Pancreas (tissue), 10 donors: ENCODE measurements at regions not wholly inside any gene's neighbourhood (a gene's known extent, or its start where the extent isn't known, plus 50 kb on each side); places are given as distances from the start of the nearest gene placed in this dataset.
"Not testable (repeated sequence)": the region's sequence is repeated elsewhere in the genome, so short reads cannot be mapped to it uniquely, and the experiment has no call there.

ENCODE experiments used
- ATAC-seq, 4 donors: fragments of 200-7000 bp; cut with Tn5 transposase; one replicate each; pipeline versions ENCODE4 v1.8.0 to v1.9.1; 2020; ENCODE audit warnings: mild to moderate bottlenecking in 4 of 4, moderate library complexity in 4 of 4
- DNase-seq, 6 donors: peaks; one replicate each; pipeline ENCODE4 v3.0.0-alpha.2; 2020
- FAIRE-seq: peaks from 2 replicates; lab custom pipeline; 2012; peaks lifted over from hg19 to GRCh38; lab: Jason Lieb, UNC
- H3K27ac ChIP-seq, 4 donors: fragments of 200-600 bp; sonication (generic); 1 replicate in 3 of 4; 2 replicates in 1 of 4; pipeline versions ENCODE4 v1.5.0 to v1.8.0; 2020
- H3K27me3 ChIP-seq, 4 donors: fragments of 200-600 bp; one replicate each; pipeline ENCODE4 v1.8.0; 2021
- H3K36me3 ChIP-seq, 3 donors: fragments of 200-600 bp; sonication (generic) in 1 of 3; one replicate each; pipeline versions ENCODE4 v1.5.0 to v1.8.0; 2020 to 2021
- H3K4me1 ChIP-seq, 3 donors: fragments of 200-600 bp; one replicate each; pipeline ENCODE4 v1.8.0; 2021
- H3K4me3 ChIP-seq, 4 donors: fragments of 200-600 bp; sonication (generic) in 2 of 4; one replicate each; pipeline versions ENCODE4 v1.5.0 to v1.8.0; 2020 to 2021
- H3K9me3 ChIP-seq, 4 donors: fragments of 200-600 bp; one replicate each; pipeline ENCODE4 v1.8.0; 2021
- WGBS, 2 donors: extraction: QIAGEN DNeasy Blood & Tissue Kit; methylation state at CpG; one replicate each; pipeline ENCODE4 v1.1.7; 2013; 5-methylcytosine and 5-hydroxymethylcytosine counted together
- intact Hi-C, 3 donors: fragments of 100-400 bp; cut with DNase I; formaldehyde crosslinking; loops; one replicate each; pipeline versions ENCODE4 v1.11.1 to v1.14.2; 2022
- TF ChIP-seq, protein P1 (sequence below), 4 donors: fragments of 200-600 bp; sonication (generic) in 3 of 4; IDR thresholded peaks; one replicate each; pipeline versions ENCODE4 v1.5.0 to v1.8.0; 2021; ENCODE audit warnings: antibody characterized with exemption in 4 of 4
- donor health status: healthy with polysubstance abuse.
- donor health status: DM: no; HTN: no; CAD: no; lungs with moderate emphysema.
- donor health status: DM: no; HTN: no; CAD: no.
- donor health status: control.
- donor health status: control.
- donor health status: Bipolar disorder and iron deficiency.
- donor health status: DM: yes; HTN: yes; CAD: no.
- donor health status: DM: no; HTN: no; CAD: no.
- donor health status: DM: no; HTN: no; CAD: no.
- donor health status: DM: yes; HTN: yes; CAD: no.

DNA sequence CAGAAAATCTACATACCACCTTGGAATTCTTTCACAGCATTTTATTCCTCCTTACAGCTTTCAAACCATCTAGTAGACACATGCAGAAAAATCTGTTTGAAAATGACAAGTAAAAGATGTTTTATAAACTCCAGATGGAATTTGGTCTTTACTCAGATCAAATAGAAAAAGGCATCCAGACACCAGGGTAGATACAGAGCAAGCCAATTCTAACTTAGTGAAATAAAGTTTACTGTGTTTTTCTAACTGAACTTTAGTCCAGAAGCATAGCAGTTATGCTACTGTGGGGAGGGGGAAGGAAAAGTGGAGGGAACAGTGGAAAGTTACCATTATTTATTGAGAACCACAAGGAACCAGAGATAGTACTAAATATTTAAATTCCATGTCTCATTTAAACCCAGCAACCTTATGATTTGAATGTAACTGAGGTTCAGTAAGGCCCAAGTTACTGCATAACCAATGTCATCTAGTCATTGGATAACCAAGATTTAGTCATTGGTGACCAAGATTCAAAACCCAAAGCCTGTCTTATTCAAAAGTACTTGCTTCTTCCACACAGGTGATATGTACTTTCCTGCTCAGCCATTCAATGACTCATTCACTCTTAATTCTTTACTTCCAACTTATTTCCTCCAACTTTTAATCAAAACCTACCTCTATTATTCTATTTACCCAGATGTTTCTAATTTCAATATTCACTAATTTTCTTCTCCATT is 57.7 kb downstream of the RAD51AP2 start:
- FAIRE-seq (no peak), DNase-seq (no peak), ATAC-seq (no peak)
- Histone ChIP-seq H3K4me1 (no peaks in the 10 kb centered on the region), H3K9me3 (no peaks in the 10 kb centered on the region), H3K27ac (no peak overlapping the region), H3K4me3 (no peak overlapping the region), H3K36me3 (no peaks in the 10 kb centered on the region), H3K27me3 (peaks cover 0 to 4% (median 0%) of the 10 kb centered on the region in 4 donors)
- intact Hi-C loops: no loop called here
- TF ChIP-seq, protein P1, sequence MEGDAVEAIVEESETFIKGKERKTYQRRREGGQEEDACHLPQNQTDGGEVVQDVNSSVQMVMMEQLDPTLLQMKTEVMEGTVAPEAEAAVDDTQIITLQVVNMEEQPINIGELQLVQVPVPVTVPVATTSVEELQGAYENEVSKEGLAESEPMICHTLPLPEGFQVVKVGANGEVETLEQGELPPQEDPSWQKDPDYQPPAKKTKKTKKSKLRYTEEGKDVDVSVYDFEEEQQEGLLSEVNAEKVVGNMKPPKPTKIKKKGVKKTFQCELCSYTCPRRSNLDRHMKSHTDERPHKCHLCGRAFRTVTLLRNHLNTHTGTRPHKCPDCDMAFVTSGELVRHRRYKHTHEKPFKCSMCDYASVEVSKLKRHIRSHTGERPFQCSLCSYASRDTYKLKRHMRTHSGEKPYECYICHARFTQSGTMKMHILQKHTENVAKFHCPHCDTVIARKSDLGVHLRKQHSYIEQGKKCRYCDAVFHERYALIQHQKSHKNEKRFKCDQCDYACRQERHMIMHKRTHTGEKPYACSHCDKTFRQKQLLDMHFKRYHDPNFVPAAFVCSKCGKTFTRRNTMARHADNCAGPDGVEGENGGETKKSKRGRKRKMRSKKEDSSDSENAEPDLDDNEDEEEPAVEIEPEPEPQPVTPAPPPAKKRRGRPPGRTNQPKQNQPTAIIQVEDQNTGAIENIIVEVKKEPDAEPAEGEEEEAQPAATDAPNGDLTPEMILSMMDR (IDR thresholded peaks at IDR 0.05): no peak

DNA sequence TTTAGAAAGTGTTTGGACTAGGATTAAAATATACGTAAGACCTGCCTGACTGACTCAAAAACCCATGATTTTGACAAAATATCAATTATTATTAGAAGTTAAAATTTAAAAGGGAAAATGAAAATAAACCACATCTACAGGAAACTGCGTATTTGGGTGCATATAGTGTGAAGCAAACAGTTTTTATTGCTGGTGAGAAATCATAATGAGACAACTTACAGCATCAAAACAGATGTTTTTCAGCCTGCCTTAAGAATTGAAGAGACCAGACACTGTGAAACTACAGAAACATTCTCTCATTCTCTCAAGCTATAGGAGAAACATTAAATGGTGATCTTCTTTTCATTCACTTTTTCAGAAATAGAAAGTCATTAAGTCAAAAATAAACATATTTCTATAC is 62.9 kb downstream of the RAD51AP2 start:
- WGBS, 2 donors: 57 to 88% methylated on average over 2 of the region's 2 CpGs
- Histone ChIP-seq H3K27me3 (no peaks in the 10 kb centered on the region), H3K4me3 (no peak overlapping the region), H3K9me3 (no peaks in the 10 kb centered on the region), H3K27ac (no peak overlapping the region), H3K4me1 (no peaks in the 10 kb centered on the region), H3K36me3 (no peaks in the 10 kb centered on the region)
- FAIRE-seq (no peak), DNase-seq (no peak), ATAC-seq (no peak)
- TF ChIP-seq, protein P1 (IDR thresholded peaks at IDR 0.05): no peak
- intact Hi-C loops: no loop called here

DNA sequence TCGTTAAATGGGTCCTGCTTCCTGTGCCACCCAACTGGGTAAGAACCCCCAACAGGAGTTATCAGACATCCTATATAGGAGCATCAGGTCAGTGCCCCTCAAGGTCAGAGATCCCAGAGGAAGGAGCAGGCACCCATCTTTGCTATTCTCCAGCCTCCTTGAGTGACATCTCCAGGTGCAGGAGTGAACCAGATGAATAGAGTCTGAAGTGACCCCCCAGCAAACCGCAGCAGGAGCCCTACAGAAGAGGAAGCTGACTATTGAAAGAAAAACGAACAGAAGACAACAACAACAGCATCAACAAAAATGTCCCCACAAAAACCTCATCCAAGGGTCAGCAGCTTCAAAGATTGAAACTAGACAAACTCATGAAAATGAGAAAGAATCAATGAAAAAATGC is 72.0 kb downstream of the RAD51AP2 start:
- H3K27ac ChIP-seq, H3K4me1 ChIP-seq, H3K36me3 ChIP-seq, ATAC-seq, intact Hi-C loops, H3K9me3 ChIP-seq, H3K4me3 ChIP-seq, DNase-seq, FAIRE-seq, H3K27me3 ChIP-seq: not testable (repeated sequence)
- WGBS, 2 donors: 55 to 61% methylated on average over 3 of the region's 3 CpGs

DNA sequence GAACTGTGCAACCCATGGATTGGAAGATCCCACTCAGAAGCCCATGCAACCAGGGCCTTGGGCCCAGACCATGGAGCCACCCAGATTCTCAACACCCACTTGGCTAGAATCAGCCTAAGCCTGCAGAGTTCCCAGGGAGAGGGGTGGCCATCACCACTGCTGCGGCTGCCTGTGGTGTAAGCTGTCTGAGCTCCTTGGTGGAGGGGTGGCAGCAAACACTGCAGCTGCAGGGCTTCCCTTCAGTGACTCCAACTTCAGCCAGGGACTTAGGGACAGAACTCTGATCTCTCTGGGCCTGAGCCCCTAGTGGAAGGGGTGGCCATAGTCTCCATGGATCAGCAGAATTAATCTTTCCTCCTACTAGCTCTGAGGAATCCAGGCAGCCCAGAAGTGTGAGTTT is 72.5 kb downstream of the RAD51AP2 start:
- H3K4me1 ChIP-seq: no peaks in the 10 kb centered on the region
- H3K27me3 ChIP-seq: no peaks in the 10 kb centered on the region
- ATAC-seq (no peak), DNase-seq (no peak), FAIRE-seq (no peak)
- H3K36me3 ChIP-seq: no peaks in the 10 kb centered on the region
- intact Hi-C loops: no loop called here
- no peak overlapping the region for H3K4me3 ChIP-seq
- H3K27ac ChIP-seq: no peak overlapping the region
- TF ChIP-seq, protein P1 (IDR thresholded peaks at IDR 0.05): no peak
- WGBS, 2 donors: 79 to 87% methylated on average over 1 of the region's 1 CpG
- H3K9me3 ChIP-seq: no peaks in the 10 kb centered on the region

DNA sequence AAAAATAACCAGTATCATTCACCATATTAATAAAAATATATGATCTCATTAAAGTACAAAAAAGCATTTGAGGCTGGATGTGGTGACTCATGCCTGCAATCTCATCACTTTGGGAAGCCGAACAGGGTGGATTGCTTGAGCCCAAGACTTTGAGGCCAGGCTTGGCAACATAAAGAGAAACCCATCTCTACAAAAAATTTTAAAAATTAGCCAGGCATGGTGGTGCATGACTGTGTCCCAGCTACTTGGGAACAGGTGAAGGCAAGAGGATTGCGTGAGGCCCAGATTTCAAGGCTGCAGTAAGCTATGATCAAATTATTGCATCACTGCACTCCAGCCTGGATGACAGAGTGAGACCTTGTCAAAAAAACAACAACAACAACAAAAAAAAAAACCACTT is 75.9 kb downstream of the RAD51AP2 start:
- intact Hi-C loops: no loop called here
- 81 to 82% methylated on average over 2 of the region's 2 CpGs for WGBS, 2 donors
- ATAC-seq: no peak

More for the DNA sequence above, 75.9 kb downstream of the RAD51AP2 start:
- TF ChIP-seq, protein P1 (IDR thresholded peaks at IDR 0.05): no peak
- DNase-seq: no peak
- Histone ChIP-seq H3K27me3 (no peaks in the 10 kb centered on the region), H3K4me3 (no peak overlapping the region), H3K4me1 (no peaks in the 10 kb centered on the region), H3K27ac (no peak overlapping the region), H3K36me3 (no peaks in the 10 kb centered on the region), H3K9me3 (no peaks in the 10 kb centered on the region)
- no peak for FAIRE-seq
